ENCODE measurements at regions not wholly inside any gene's neighbourhood (a gene's known extent, or its start where the extent isn't known, plus 50 kb on each side); places are given as distances from the start of the nearest gene placed in this dataset.

GRCh38 chr6:102387326-102388033 lies 994.0 kb downstream of the GRIK2 start (continued):
- TF ChIP-seq ZC3H4 (CRISPR knock-in tag; IDR thresholded peaks at IDR 0.05; ENCODE audit: borderline replicate concordance) (no peak), ZNF184 (CRISPR knock-in tag; IDR thresholded peaks at IDR 0.05) (no peak), MAFG (tag; conservative IDR thresholded peaks at IDR 0.05) (no peak), HBP1 (CRISPR knock-in tag; IDR thresholded peaks at IDR 0.05) (no peak), SFPQ (IDR thresholded peaks at IDR 0.05; ENCODE audit: low read depth, low read length) (no peak), ZNF347 (CRISPR knock-in tag; IDR thresholded peaks at IDR 0.05; ENCODE audit: low read depth) (no peak), CTBP1 (IDR thresholded peaks at IDR 0.05; ENCODE audit: borderline replicate concordance) (no peak), HNRNPK (IDR thresholded peaks at IDR 0.05; ENCODE audit: low read depth, low read length, poor library complexity, severe bottlenecking) (no peak), HMGN3 (IDR thresholded peaks at IDR 0.05; ENCODE audit: borderline replicate concordance, extremely low read depth, insufficient read length, low read depth, low read length) (no peak), ZNF175 (CRISPR knock-in tag; IDR thresholded peaks at IDR 0.05; ENCODE audit: low read depth) (no peak), U2AF1 (optimal IDR thresholded peaks at IDR 0.05; ENCODE audit: low read depth, low read length) (no peak), ZNF121 (CRISPR knock-in tag; conservative IDR thresholded peaks at IDR 0.05) (no peak)
